ENCODE measurements at regions not wholly inside any gene's neighbourhood (a gene's known extent, or its start where the extent isn't known, plus 50 kb on each side); places are given as distances from the start of the nearest gene placed in this dataset.

DNA sequence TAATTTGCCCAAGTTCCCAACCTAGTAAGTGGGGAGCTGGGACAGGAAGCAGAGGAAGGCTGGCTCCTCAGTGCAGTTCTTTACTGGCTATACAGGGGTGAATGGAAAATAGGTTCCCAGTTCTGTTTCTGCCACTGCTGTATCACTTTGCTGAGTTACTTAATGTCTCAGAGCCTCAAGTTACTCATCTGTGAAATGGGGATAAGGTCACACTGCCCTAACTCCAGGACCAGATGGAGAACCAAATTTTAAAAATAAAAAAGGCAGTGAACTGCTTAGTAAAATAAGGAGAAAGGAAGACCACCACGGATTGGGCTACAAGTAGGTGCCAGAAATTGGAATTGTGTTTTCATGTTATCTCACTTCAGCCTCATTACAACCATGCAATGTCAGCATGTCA, 147.8 kb downstream of the OMA1 start:
- no peak for DNase-seq (ENCODE audit: low read depth)
- TF ChIP-seq, protein P1, sequence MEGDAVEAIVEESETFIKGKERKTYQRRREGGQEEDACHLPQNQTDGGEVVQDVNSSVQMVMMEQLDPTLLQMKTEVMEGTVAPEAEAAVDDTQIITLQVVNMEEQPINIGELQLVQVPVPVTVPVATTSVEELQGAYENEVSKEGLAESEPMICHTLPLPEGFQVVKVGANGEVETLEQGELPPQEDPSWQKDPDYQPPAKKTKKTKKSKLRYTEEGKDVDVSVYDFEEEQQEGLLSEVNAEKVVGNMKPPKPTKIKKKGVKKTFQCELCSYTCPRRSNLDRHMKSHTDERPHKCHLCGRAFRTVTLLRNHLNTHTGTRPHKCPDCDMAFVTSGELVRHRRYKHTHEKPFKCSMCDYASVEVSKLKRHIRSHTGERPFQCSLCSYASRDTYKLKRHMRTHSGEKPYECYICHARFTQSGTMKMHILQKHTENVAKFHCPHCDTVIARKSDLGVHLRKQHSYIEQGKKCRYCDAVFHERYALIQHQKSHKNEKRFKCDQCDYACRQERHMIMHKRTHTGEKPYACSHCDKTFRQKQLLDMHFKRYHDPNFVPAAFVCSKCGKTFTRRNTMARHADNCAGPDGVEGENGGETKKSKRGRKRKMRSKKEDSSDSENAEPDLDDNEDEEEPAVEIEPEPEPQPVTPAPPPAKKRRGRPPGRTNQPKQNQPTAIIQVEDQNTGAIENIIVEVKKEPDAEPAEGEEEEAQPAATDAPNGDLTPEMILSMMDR (conservative IDR thresholded peaks at IDR 0.05; ENCODE audit: low read depth, low read length) = no peak
- H3K4me3 ChIP-seq (ENCODE audit: low read depth, low read length) = no peak overlapping the region

DNA sequence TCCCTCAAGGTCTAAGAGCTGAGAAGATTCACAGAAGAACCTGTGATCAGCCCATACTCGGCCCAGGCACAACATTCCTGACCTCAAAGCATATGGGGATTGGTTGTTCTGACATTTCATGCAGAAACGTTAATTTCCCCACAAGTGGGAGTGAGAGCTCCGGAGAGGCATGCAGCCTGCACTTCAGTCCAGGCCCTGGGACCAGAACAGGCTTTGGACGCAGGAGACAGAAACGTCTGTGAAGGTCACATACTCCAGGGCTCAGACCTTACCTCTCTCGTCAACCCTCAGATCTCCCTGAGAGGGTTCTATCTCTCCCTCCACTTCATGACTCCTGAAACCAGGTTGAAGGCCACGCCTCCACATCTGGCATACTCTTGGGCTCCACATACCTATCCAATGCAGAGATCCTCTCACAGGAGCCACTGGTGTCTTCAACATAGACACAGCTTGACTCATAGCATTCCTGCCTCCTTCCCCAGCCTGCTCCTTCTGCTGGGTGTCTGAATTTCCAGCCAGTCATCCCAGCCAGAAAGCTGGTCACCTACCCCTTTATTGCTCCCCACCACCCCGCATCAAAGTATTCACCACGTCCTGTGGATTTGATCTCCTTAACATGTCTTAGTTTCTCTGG, 149.2 kb downstream of the OMA1 start:
- peak; percentile 12 for DNase-seq (ENCODE audit: low read depth)
- TF ChIP-seq, protein P1 (conservative IDR thresholded peaks at IDR 0.05; ENCODE audit: low read depth, low read length) = no peak
- no peak overlapping the region for H3K4me3 ChIP-seq (ENCODE audit: low read depth, low read length)

DNA sequence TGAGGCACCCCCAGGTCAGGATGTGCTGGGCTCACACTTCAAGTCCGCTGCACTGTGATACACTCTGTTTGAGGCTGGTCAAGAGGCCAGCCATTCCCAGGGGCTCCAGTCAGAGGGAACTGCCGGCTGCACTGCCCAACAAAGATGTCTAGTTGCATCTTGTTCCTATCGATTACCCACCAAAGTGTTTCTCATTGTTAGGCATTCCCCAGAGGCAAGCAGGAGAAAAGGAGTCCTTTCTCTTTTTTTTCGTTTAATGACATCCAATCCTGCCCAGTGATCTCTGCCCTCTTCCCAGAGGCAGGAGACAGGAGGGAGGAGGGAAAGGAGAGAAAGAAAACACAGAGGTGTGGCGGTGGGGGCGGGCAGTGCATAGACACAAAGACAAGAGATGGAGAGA, 150.4 kb downstream of the OMA1 start:
- DNase-seq (ENCODE audit: low read depth) = no peak
- TF ChIP-seq, protein P1 (conservative IDR thresholded peaks at IDR 0.05; ENCODE audit: low read depth, low read length) = no peak
- H3K4me3 ChIP-seq (ENCODE audit: low read depth, low read length) = no peak overlapping the region

DNA sequence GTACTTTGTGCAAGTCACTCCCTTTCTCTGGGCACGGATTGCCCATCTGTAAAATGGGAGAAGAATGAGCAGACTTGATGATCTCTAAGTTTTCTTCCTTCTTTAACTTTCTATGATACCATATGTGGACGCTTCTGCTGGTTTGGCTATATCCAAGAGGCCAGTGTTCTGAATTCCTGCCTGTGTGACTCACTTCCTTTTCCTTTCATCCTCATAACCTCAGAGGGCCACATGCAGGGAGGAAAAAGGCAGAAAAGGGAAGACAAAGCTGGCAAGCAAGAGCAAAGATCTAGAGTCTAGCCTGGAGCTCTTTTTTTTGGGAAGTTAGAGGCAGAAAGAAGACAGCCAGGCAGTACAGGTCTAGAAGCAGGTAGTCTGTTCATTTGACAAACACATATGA, 151.2 kb downstream of the OMA1 start:
- peak; percentile 29 for DNase-seq (ENCODE audit: low read depth)
- TF ChIP-seq, protein P1 (conservative IDR thresholded peaks at IDR 0.05; ENCODE audit: low read depth, low read length) = no peak
- no peak overlapping the region for H3K4me3 ChIP-seq (ENCODE audit: low read depth, low read length)

DNA sequence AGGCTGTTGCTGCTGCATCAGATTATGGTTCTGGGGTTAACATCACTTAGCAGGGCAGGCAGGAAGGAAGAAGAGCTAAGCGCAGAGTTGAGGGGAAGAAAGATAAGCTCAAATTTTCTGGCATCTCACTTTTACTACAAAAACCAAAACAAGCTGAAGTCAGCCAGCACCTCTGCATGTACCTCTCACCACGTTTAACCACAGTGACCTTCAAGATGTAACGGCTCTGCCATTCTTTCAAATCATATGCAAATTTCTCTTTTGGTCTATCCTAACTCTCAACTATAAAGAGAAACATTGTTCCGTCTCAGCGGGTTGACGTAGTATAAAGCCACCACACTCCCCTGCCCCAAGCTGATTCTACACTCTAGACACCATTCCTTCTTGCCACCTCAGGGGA, 154.4 kb downstream of the OMA1 start:
- TF ChIP-seq, protein P1 (conservative IDR thresholded peaks at IDR 0.05; ENCODE audit: low read depth, low read length) = no peak
- DNase-seq (ENCODE audit: low read depth) = no peak
- no peak overlapping the region for H3K4me3 ChIP-seq (ENCODE audit: low read depth, low read length)

DNA sequence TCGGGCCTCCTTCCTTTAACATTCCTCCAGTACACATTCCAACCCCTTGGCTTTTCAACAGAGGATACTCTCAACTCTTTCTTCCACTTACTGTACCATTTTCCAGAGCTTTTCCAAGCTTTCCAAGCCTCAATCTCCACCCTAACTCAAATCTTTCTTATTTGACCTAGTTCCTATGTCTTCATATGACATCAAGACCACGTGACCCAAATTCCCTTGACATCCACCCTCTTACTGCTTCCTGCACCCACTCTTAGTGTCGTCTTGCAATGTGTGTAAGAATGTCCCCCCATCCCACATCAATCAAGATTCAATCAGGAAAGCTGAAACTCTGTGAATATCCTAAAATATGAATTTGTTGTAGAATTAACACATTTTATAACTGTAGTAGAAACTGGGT, 155.0 kb downstream of the OMA1 start:
- H3K4me3 ChIP-seq (ENCODE audit: low read depth, low read length) = no peak overlapping the region
- TF ChIP-seq, protein P1 (conservative IDR thresholded peaks at IDR 0.05; ENCODE audit: low read depth, low read length) = no peak
- no peak for DNase-seq (ENCODE audit: low read depth)

DNA sequence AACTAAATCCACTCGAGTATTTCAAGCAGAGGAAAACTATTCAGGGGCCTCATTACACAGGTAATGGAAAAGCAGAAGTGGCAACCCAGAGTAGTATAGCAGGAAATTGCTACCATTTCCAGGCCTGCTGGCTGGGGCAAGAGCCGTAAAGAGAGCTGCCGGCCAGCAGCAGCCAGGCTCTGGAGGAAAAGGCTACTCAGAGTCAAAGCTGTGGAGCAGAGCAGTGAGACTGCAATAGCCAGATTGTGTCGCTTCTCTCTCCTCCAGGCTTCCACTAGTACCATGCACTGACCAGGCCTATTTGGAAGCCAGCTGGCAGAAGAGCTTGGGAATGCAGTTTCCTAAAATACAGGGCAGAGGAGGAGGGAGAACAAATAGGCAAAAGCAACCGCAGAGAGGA, 155.5 kb downstream of the OMA1 start:
- TF ChIP-seq, protein P1 (conservative IDR thresholded peaks at IDR 0.05; ENCODE audit: low read depth, low read length) = no peak
- no peak overlapping the region for H3K4me3 ChIP-seq (ENCODE audit: low read depth, low read length)
- DNase-seq (ENCODE audit: low read depth) = no peak
